H9 (cell line): ENCODE measurements at regions not wholly inside any gene's neighbourhood (a gene's known extent, or its start where the extent isn't known, plus 50 kb on each side); places are given as distances from the start of the nearest gene placed in this dataset.

Experiments
- DNase-seq: peaks from one replicate; pipeline ENCODE4 v3.0.0-alpha.2; 2017
- H2AFZ ChIP-seq: one replicate; pipeline ENCODE4 v1.6.1; 2013; ENCODE audit warnings: mild to moderate bottlenecking, low read length, control low read depth, moderate library complexity
- H2AK5ac ChIP-seq: 2 replicates; pipeline ENCODE4 v1.6.1; 2013; ENCODE audit warnings: low read length, control low read depth, mixed read lengths; ENCODE audit not compliant: insufficient read length
- H2BK120ac ChIP-seq: one replicate; pipeline ENCODE4 v1.6.1; 2013; ENCODE audit warnings: low read depth, mild to moderate bottlenecking, low read length, control low read depth, inconsistent platforms; ENCODE audit not compliant: poor library complexity, severe bottlenecking
- H2BK12ac ChIP-seq: 2 replicates; pipeline ENCODE4 v1.6.1; 2013; ENCODE audit warnings: low read length, control low read depth, mixed read lengths, low read depth; ENCODE audit not compliant: insufficient read length
- H2BK15ac ChIP-seq: 2 replicates; pipeline ENCODE4 v1.6.1; 2013; ENCODE audit warnings: low read depth, low read length, control low read depth
- H2BK20ac ChIP-seq: one replicate; pipeline ENCODE4 v1.6.1; 2013; ENCODE audit warnings: low read depth, mild to moderate bottlenecking, low read length, control low read depth, inconsistent platforms; ENCODE audit not compliant: poor library complexity, severe bottlenecking
- H2BK5ac ChIP-seq: 2 replicates; pipeline ENCODE4 v1.6.1; 2013; ENCODE audit warnings: low read length, control low read depth, mixed read lengths; ENCODE audit not compliant: insufficient read length
- H3K14ac ChIP-seq: 2 replicates; pipeline ENCODE4 v1.6.1; 2013; ENCODE audit warnings: low read length, control low read depth; ENCODE audit not compliant: insufficient read depth
- H3K18ac ChIP-seq: 2 replicates; pipeline ENCODE4 v1.6.1; 2013; ENCODE audit warnings: low read depth, mild to moderate bottlenecking, mixed read lengths, low read length, control low read depth; ENCODE audit not compliant: insufficient read length
- H3K23ac ChIP-seq: 2 replicates; pipeline ENCODE4 v1.6.1; 2013; ENCODE audit warnings: low read length, control low read depth, mixed read lengths, low read depth; ENCODE audit not compliant: insufficient read length
- H3K23me2 ChIP-seq: 2 replicates; pipeline ENCODE4 v1.6.1; 2013; ENCODE audit warnings: low read depth, mild to moderate bottlenecking, mixed read lengths, low read length, control low read depth; ENCODE audit not compliant: insufficient read length, poor library complexity, severe bottlenecking
- H3K27ac ChIP-seq: 2 replicates; pipeline ENCODE4 v1.5.1; 2013; ENCODE audit warnings: low read length, control low read depth, mixed read lengths, low read depth; ENCODE audit not compliant: insufficient read length
- H3K27me3 ChIP-seq: 2 replicates; pipeline ENCODE4 v1.6.1; 2013; ENCODE audit warnings: low read length, control low read depth, inconsistent platforms; ENCODE audit not compliant: insufficient read depth
- H3K4ac ChIP-seq: 2 replicates; pipeline ENCODE4 v1.6.1; 2013; ENCODE audit warnings: low read depth, mild to moderate bottlenecking, control low read depth, inconsistent platforms, low read length, moderate library complexity
- H3K4me1 ChIP-seq: 2 replicates; pipeline ENCODE4 v1.6.1; 2013; ENCODE audit warnings: low read length, control low read depth, inconsistent platforms; ENCODE audit not compliant: insufficient read depth
- H3K4me2 ChIP-seq: 2 replicates; pipeline ENCODE4 v1.6.1; 2013; ENCODE audit warnings: low read length, control low read depth, mixed read lengths; ENCODE audit not compliant: insufficient read length, insufficient read depth
- H3K56ac ChIP-seq: 2 replicates; pipeline ENCODE4 v1.6.1; 2013; ENCODE audit warnings: low read depth, mild to moderate bottlenecking, mixed read lengths, low read length, control low read depth; ENCODE audit not compliant: insufficient read length
- H3K79me1 ChIP-seq: 2 replicates; pipeline ENCODE4 v1.6.1; 2013; ENCODE audit warnings: low read depth, mild to moderate bottlenecking, moderate library complexity, low read length, control low read depth, inconsistent platforms; ENCODE audit not compliant: insufficient read depth, poor library complexity, severe bottlenecking
- H3K79me2 ChIP-seq: 2 replicates; pipeline ENCODE4 v1.6.1; 2013; ENCODE audit warnings: low read length, control low read depth, inconsistent platforms; ENCODE audit not compliant: insufficient read depth
- H3K9ac ChIP-seq: 2 replicates; pipeline ENCODE4 v1.6.1; 2013; ENCODE audit warnings: low read length, control low read depth, mixed read lengths; ENCODE audit not compliant: insufficient read length; ENCODE audit errors: extremely low read depth
- H3K9me3 ChIP-seq: one replicate; pipeline ENCODE4 v1.6.1; 2013; ENCODE audit warnings: low read depth, low read length, inconsistent platforms; ENCODE audit not compliant: control insufficient read depth
- H3T11ph ChIP-seq: one replicate; pipeline ENCODE4 v1.6.1; 2013; ENCODE audit warnings: mild to moderate bottlenecking, low read length, control low read depth, inconsistent platforms
- H4K20me1 ChIP-seq: one replicate; pipeline ENCODE4 v1.6.1; 2013; ENCODE audit not compliant: control insufficient read depth, insufficient read length, insufficient read depth
- H4K5ac ChIP-seq: 2 replicates; pipeline ENCODE4 v1.6.1; 2013; ENCODE audit warnings: low read depth, mild to moderate bottlenecking, mixed read lengths, low read length, control low read depth; ENCODE audit not compliant: insufficient read length
- H4K8ac ChIP-seq: replicated peaks from 2 replicates; pipeline ENCODE4 v1.6.1; 2013; ENCODE audit warnings: low read length, control low read depth, mixed read lengths, low read depth; ENCODE audit not compliant: insufficient read length
- H4K91ac ChIP-seq: 2 replicates; pipeline ENCODE4 v1.6.1; 2013; ENCODE audit warnings: low read depth, mild to moderate bottlenecking, moderate library complexity, mixed read lengths, low read length, control low read depth; ENCODE audit not compliant: insufficient read length
- H3K27ac Mint-ChIP-seq, 3 experiments: 2 replicates in 2 of 3; 3 replicates in 1 of 3; pipeline ENCODE4 v1.8.0; 2020 to 2021; ENCODE audit warnings: mixed read lengths in 3 of 3, mild to moderate bottlenecking in 1 of 3, moderate library complexity in 1 of 3
- H3K27me3 Mint-ChIP-seq: 2 replicates; pipeline ENCODE4 v1.8.0; 2021; ENCODE audit warnings: low read depth, mild to moderate bottlenecking, moderate library complexity, mixed read lengths
- H3K36me3 Mint-ChIP-seq, 3 experiments: 2 replicates in 2 of 3; 3 replicates in 1 of 3; pipeline ENCODE4 v1.8.0; 2020 to 2021; ENCODE audit warnings: low read depth in 3 of 3, mixed read lengths in 3 of 3; ENCODE audit not compliant: insufficient read depth in 1 of 3
- H3K4me1 Mint-ChIP-seq, 2 experiments: 2 replicates each; pipeline ENCODE4 v1.8.0; 2020; ENCODE audit warnings: mixed read lengths in 2 of 2
- H3K4me3 Mint-ChIP-seq, 2 experiments: 2 replicates in 1 of 2; 3 replicates in 1 of 2; pipeline ENCODE4 v1.8.0; 2020 to 2021; ENCODE audit warnings: mild to moderate bottlenecking in 2 of 2, mixed read lengths in 2 of 2, moderate library complexity in 1 of 2
- H3K9me3 Mint-ChIP-seq, 2 experiments: 2 replicates in 1 of 2; 3 replicates in 1 of 2; pipeline ENCODE4 v1.8.0; 2020; ENCODE audit warnings: mild to moderate bottlenecking in 2 of 2, mixed read lengths in 2 of 2, moderate library complexity in 1 of 2
- CTCF ChIP-seq: fragments of 200-600 bp; sonication (generic); conservative IDR thresholded peaks from 3 replicates; pipeline ENCODE4 v1.8.0; 2021; ENCODE audit warnings: antibody characterized with exemption, mild to moderate bottlenecking
- WGBS: extraction: QIAGEN DNeasy Blood & Tissue Kit; methylation state at CpG from one replicate; pipeline ENCODE4 v1.1.7; 2013; ENCODE audit warnings: missing lambda C conversion rate, low lambda C conversion rate, mixed read lengths; ENCODE audit not compliant: insufficient read length; ENCODE audit errors: extremely low coverage; 5-methylcytosine and 5-hydroxymethylcytosine counted together

GRCh38 chr3:64392001-64392400, 166.7 kb upstream of the PRICKLE2 start:
- no peaks in the 10 kb centered on the region for H3K9me3 ChIP-seq
- no peak overlapping the region for H4K91ac ChIP-seq
- H3K4me2 ChIP-seq, result no peak overlapping the region
- no peak overlapping the region for H3K56ac ChIP-seq
- Mint-ChIP-seq H3K4me1 (peaks cover 9% of the 10 kb centered on the region in 2 experiments), H3K9me3 (no peaks in the 10 kb centered on the region), H3K36me3 (no peaks in the 10 kb centered on the region), H3K4me3 (no peak overlapping the region), H3K27me3 (peaks cover 2% of the 10 kb centered on the region), H3K27ac (no peak overlapping the region)
- H3K27me3 ChIP-seq, result no peaks in the 10 kb centered on the region
- no peak overlapping the region for H4K8ac ChIP-seq
- no peak overlapping the region for H3K4ac ChIP-seq
- no peak overlapping the region for H2AFZ ChIP-seq
- H3K79me1 ChIP-seq, result no peaks in the 10 kb centered on the region
- H2BK20ac ChIP-seq, result no peak overlapping the region
- no peak overlapping the region for H2AK5ac ChIP-seq
- no peak for TF ChIP-seq CTCF
- H3K18ac ChIP-seq, result no peak overlapping the region
- no peak overlapping the region for H2BK15ac ChIP-seq
- H2BK5ac ChIP-seq, result no peak overlapping the region
- no CpG with 5 or more reads among the region's 6 CpGs for WGBS
- H3K27ac ChIP-seq, result no peak overlapping the region
- H2BK12ac ChIP-seq, result no peak overlapping the region
- DNase-seq, result no peak
- no peak overlapping the region for H2BK120ac ChIP-seq
- H3K79me2 ChIP-seq, result no peaks in the 10 kb centered on the region
- no peak overlapping the region for H3K14ac ChIP-seq
- H4K5ac ChIP-seq, result no peak overlapping the region
- no peak overlapping the region for H3K9ac ChIP-seq
- no peak overlapping the region for H3K23ac ChIP-seq
- peaks cover 4% of the 10 kb centered on the region for H4K20me1 ChIP-seq
- H3T11ph ChIP-seq, result no peak overlapping the region
- H3K4me1 ChIP-seq, result no peaks in the 10 kb centered on the region
- H3K23me2 ChIP-seq, result no peaks in the 10 kb centered on the region
